ENCODE measurements at regions not wholly inside any gene's neighbourhood (a gene's known extent, or its start where the extent isn't known, plus 50 kb on each side); places are given as distances from the start of the nearest gene placed in this dataset.
A peak's percentile ranks its signal among the peaks of the same experiment; 100 is the strongest.
"Not testable (repeated sequence)": the region's sequence is repeated elsewhere in the genome, so short reads cannot be mapped to it uniquely, and the experiment has no call there.

DNA sequence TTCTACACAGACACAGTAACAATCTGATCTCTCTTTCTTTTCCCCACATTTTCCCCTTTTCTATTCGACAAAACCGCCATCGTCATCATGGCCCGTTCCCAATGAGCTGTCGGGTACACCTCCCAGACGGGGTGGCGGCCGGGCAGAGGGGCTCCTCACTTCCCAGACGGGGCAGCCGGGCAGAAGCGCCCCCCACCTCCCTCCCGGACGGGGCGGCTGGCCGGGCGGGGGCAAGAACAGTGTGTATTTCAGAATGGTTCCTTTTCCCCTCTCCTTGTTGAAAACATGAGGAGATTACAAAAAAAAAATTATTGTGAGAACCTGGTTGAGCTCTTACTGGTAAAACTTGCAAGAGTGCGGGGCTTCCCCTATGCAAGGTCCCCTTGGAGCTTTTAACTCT, 178.0 kb upstream of the GALNT15 start:
- intact Hi-C loops (cut with micrococcal nuclease; ENCODE audit: unreplicated experiment); H2AFZ ChIP-seq (ENCODE audit: control insufficient read depth, low read depth, low read length); H3K9me3 ChIP-seq (replicated peaks; ENCODE audit: control insufficient read depth, insufficient read depth, low read length); H3K27me3 ChIP-seq (replicated peaks in 1 of 2; ENCODE audit: control insufficient read depth in 2 of 2, insufficient read depth in 2 of 2, low read length in 1 of 2); SMC1A ChIA-PET (ENCODE audit: uncharacterized antibody, unreplicated experiment); ATAC-seq; BruUV-seq (replicated peaks); H3K4me3 ChIP-seq; H3K27ac ChIP-seq (ENCODE audit: control insufficient read depth, insufficient read depth); H3K4me2 ChIP-seq (ENCODE audit: control insufficient read depth, insufficient read depth); H4K20me1 ChIP-seq (ENCODE audit: control insufficient read depth, insufficient read depth); H3K79me2 ChIP-seq (ENCODE audit: control insufficient read depth, insufficient read depth, low read length); in situ Hi-C loops (cut with MboI); H3K36me3 ChIP-seq (ENCODE audit: control insufficient read depth in 2 of 2, insufficient read depth in 2 of 2, low read length in 1 of 2); POLR2A ChIA-PET; DNase-seq (ENCODE audit: low read depth, low spot score); RAD21 ChIA-PET (ENCODE audit: unreplicated experiment); FAIRE-seq; H3K4me1 ChIP-seq (ENCODE audit: control insufficient read depth, insufficient read depth, low read length); H3K9ac ChIP-seq (ENCODE audit: control insufficient read depth, insufficient read depth, low read length): not testable (repeated sequence)
- CTCF ChIA-PET: interaction anchor here (0.9 kb wide), 1 partner anchor 20 kb away, joined by 3 read pairs; no protein-coding TSS in a partner anchor
- WGBS (ENCODE audit: insufficient coverage, insufficient replicate concordance, low lambda C conversion rate, missing lambda C conversion rate): 86% methylated on average over 13 of the region's 17 CpGs

DNA sequence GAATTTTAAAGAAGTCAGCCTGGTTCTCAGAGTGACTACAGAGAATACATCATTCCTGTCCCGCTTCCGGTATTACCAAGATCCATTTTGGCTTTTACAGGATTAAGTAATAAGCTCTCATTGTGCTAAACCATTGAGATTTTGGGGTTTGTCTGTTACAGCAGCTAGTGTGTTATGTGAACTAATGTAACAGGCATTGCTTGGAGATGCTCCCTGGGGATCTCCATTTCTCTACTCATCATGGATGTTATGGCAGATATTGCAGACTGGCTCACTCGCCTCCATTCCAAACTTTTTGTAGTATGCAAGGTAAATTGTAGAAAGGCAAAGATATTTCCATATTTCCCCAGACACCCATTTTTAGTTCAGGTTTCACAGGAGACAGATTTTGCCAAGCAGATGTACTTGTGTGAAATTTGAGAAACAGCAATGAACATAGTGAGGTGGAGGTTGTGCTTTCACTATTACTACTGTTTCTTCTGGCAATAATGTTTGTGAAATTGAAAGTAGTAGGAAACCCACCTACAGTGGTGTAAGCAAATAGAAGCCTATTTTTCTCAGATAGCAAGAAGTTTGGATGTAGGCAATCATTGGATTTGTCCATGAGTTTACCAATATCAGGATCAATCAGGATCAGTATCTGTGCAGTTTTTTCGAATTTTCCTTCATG, 177.1 kb upstream of the GALNT15 start:
- TF ChIP-seq MEF2B (IDR thresholded peaks at IDR 0.05; ENCODE audit: partially characterized antibody, poor library complexity, severe bottlenecking) (peak; percentile 20), IRF4 (IDR thresholded peaks at IDR 0.05; ENCODE audit: low read depth, low read length) (0 out of 2 replicates have a peak, but pooled peaks have one; percentile 22), CHD4 (IDR thresholded peaks at IDR 0.05) (no peak), KDM1A (IDR thresholded peaks at IDR 0.05; ENCODE audit: borderline replicate concordance) (no peak), JUNB (IDR thresholded peaks at IDR 0.05) (peak; percentile 71)
- intact Hi-C loops (cut with micrococcal nuclease; ENCODE audit: unreplicated experiment): no loop called here
- BruUV-seq (replicated peaks): no TSS peak
- POLR2A ChIA-PET: no interaction called here
- Histone ChIP-seq H3K4me2 (ENCODE audit: control insufficient read depth, insufficient read depth) (peak overlapping the region; percentile 60), H4K20me1 (ENCODE audit: control insufficient read depth, insufficient read depth) (no peaks in the 10 kb centered on the region), H3K9me3 (replicated peaks; ENCODE audit: control insufficient read depth, insufficient read depth, low read length) (no peaks in the 10 kb centered on the region), H3K36me3 (ENCODE audit: control insufficient read depth in 2 of 2, insufficient read depth in 2 of 2, low read length in 1 of 2) (no peaks in the 10 kb centered on the region), H3K4me1 (ENCODE audit: control insufficient read depth, insufficient read depth, low read length) (peaks cover 7% of the 10 kb centered on the region), H3K79me2 (ENCODE audit: control insufficient read depth, insufficient read depth, low read length) (no peaks in the 10 kb centered on the region), H3K27me3 (replicated peaks in 1 of 2; ENCODE audit: control insufficient read depth in 2 of 2, insufficient read depth in 2 of 2, low read length in 1 of 2) (no peaks in the 10 kb centered on the region), H2AFZ (ENCODE audit: control insufficient read depth, low read depth, low read length) (0 out of 2 replicates have a peak overlapping the region, but pooled peaks have one; percentile 1), H3K9ac (ENCODE audit: control insufficient read depth, insufficient read depth, low read length) (no peak overlapping the region), H3K4me3 (no peak overlapping the region), H3K27ac (ENCODE audit: control insufficient read depth, insufficient read depth) (no peak overlapping the region)
- DNase-seq (ENCODE audit: low read depth, low spot score) (peak; percentile 16), FAIRE-seq (no peak), ATAC-seq (peak; percentile 86)
- RAD21 ChIA-PET (ENCODE audit: unreplicated experiment): no interaction called here
- CTCF ChIA-PET: interaction anchor here (0.9 to 1.5 kb wide), 2 partner anchors 19 to 23 kb away, joined by 3 read pairs; no protein-coding TSS in a partner anchor
- 49% methylated on average over 4 of the region's 4 CpGs for WGBS (ENCODE audit: insufficient coverage, insufficient replicate concordance, low lambda C conversion rate, missing lambda C conversion rate)
- in situ Hi-C loops (cut with MboI): no loop called here
- SMC1A ChIA-PET (ENCODE audit: uncharacterized antibody, unreplicated experiment): no interaction called here

All from GM12878 (cell line).